HG03520 (cell line): ENCODE measurements at regions not wholly inside any gene's neighbourhood (a gene's known extent, or its start where the extent isn't known, plus 50 kb on each side); places are given as distances from the start of the nearest gene placed in this dataset.

Experiments used
- ATAC-seq: cut with Tn5 transposase; IDR thresholded peaks from one replicate; pipeline ENCODE4 v1.9.1; 2021; ENCODE audit warnings: mild to moderate bottlenecking, moderate library complexity; ENCODE audit not compliant: unreplicated experiment

DNA sequence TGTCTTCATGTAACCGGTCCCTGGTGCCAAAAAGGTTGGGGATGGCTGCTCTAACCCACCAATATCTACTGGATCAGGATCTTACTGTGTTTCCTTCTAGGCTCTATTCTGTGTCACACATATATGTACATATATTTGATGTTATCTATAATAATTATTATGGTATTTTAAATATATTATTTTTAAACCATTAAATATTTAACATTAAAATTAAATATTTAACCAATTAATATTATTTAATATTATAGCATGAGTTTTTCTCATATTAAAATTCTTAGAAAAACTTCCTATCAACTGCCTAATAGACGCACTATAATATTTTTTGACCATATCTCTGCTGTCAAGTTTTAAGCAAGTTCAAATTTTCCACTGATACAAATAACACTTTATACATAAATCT lies 196.9 kb upstream of the PLET1 start:
- ATAC-seq: no peak

DNA sequence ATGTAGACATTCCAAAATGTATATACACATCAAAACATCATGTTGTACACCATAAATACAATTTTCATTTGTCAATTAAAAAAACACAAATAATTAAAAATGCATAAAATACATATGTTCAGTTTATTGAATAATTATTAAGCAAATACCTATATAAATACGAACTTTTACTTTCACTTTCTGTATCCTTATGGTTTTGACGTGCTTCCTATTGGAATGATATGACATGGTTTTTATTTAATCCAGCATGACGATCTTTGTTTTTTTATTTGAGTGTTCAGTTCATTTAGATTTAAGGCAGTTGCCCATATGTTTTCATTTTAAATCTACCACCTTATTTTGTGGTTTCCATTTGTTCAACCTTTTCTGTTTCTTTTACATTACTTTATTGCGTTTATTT lies 198.3 kb upstream of the PLET1 start:
- no peak for ATAC-seq

DNA sequence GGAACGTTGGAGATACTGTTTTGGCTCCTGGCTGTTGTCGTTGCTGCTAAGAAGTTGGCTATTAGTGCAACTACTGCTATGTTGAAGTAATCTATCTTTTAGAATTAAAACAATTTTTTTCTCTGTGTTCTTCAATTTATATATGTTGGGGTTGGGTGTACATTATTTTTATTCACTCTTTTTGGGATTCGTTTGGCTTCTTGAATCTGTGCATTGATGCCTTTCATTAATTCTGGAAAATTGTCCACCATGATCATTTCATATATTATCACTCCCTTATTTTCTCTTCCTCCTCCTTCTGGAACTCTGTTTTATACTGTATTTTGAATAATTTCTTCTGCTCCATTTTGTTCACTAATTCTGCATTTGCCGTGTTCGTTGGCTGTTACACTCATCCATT lies 199.5 kb upstream of the PLET1 start:
- no peak for ATAC-seq

DNA sequence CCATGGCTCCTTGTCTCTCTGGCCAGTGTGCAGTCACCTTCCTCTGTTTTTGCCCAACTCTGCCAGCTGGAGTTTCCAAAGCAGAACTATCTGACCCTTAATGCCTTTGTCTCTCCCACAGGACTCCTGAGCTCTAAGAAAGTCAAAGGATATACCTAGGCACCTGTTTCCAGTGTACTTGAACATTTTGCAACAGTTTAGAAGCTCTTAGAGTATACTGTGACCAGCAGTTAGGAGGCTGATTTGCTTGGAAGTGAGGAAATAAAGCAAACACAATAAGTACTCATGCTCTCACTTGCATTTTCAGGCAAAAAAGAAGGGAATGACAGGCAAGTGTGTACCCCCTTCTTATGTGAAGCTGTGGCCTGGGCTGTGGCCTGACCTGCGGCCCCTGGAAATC lies 204.3 kb upstream of the PLET1 start:
- ATAC-seq: no peak

DNA sequence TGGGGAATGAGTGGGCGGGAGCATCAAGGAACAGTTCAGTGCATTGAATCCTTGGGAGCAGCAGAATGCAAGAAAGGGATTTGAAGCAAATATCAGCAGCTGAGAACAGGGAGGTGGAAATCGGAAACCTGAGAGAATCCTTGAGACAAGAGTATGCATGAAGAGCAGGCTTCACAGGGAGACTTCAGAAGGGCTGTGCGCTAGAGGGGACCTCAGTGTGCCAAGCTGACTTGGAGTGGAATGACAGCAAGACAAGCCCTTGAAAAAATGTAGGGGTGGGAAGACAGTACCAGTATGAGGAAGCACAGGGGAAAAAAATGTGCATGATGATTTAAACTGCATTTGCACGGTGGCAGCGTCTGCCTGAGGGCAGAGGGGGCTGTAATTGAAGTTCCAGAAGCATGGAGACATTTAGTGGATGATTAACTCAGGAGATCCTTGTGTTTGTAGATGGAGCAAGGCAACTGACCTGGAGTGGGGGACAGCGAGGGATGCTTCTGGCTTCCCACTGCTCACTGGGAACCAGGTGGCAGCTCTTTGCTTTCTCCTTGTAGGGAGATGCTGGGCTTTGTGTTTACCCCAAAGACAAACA lies 204.9 kb upstream of the PLET1 start:
- ATAC-seq: no peak

DNA sequence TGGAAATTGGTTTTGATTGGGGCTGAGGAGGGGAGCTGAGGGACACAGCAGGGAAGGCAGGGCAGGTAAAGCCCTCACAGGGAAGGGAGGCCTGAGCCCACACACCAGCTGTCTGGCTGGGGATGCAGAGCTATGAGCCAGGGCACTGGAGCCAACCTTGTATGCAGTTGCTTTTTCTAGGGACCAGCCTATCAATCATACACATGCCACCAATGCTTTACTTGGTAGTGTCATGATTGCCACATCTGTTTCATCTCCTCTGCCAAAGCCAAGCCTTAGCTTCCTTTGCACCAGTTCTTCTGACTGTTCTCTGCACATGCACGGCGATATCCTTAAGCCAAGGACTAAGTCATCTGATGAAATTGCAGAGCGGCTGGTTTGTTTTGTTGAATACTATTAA lies 207.1 kb upstream of the PLET1 start:
- no peak for ATAC-seq

DNA sequence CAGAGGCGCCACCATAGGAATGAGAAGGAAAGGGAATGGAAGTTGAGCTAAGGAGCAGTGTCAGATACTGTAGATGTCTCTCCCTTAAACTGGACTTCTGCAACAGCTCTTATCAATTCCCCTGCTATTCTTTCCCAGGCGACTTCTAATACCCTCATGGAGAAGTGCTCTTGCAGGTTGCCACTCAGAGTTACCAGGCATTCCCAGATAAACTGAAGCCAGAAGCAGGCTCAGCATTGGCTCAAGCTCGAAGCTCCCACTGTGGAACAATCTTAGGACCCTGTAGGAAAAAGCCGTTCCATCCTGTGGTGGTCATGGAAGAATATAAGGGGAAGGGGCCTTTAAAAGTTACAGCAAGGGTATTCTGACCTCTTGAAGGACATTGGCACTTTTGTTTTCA lies 208.7 kb upstream of the PLET1 start:
- no peak for ATAC-seq

DNA sequence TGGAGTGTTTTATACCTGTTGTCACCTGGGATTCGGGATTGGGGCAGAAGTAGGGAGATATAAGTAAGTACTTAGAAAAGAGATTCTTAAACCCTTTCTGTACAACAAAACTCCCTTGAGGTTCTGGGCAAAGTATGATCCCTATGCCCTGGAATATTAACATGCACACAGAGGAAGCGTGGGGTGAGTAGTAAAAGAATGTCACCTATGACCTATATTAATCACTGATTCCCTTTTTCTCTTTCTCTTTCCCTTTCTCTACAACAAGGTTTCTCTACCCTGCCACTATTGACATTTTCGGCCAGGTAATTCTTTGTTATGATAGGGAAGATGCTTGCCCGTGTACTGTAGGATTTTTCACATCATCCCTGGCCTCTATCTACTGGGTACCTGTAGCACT lies 209.7 kb upstream of the PLET1 start:
- ATAC-seq: no peak

DNA sequence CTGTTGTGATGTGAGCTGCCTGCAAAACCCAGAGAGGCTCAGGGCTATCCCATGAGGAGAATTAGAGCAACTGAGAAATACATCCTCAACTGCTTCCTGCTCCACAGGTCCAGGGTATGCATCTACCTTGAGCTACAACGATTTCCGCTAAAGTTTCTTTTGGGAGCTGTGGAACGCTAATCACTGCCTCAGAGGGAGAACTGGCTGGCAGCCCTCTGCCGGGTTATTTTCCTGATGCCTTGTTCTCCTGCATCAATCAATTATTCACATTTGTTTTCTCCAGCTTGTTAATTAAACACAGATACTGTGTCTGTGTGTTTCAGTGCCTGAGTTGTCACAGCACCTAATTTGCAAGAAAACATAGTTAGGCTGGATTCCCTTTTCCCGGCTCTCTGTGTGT lies 211.1 kb upstream of the PLET1 start:
- no peak for ATAC-seq

DNA sequence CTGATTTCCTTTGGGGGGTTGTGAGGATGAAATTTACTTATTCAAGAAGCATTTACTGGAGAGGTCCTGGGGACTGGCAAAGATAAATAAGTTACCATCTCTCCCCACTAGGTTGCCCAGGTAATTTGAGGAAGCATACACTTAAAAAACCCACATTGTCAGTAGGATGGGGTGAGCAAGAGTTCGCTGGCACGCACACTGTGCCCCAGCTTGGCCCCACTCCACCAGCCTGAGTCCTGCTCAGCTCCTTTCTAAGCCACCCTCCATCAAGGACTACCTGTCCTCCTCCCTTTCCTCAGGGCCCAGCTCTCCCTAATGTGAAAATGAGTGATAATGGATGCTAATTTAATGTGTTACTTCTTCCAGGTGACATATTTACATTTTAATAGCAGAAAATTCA lies 216.5 kb upstream of the PLET1 start:
- no peak for ATAC-seq

DNA sequence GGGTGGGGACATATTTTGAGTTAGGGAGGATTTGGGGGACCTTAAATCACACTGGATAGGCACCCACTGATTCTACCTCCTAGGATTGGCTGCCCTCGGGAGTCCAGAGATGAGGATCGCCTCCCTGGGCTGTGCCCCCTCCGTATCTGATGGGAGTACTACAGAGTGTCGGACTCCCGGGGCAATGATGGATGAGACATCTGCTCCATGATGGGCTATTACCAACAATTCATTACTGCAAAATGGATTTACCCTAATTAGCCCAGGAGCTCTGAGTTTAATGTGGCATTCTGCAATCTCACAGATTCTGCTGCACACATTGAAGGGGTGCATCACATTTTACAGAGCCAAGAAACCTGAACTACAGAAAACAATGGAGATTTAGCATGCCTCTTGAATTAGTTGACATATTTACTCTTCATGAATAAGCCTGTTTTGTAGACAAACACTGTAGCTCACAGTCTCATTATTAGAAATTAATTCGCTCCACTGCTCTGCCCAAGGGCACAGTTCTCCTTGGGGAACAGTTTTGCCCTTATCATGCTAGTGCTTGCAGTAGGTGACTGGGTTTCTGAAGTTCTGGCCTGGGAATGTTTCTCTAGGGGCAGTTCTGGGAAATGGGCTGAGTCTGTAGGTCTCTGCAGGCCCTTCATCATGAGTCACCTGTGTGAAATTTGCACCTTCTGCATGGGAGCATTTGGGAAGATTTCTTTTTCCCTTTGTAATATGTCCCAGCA lies 217.1 kb upstream of the PLET1 start:
- no peak for ATAC-seq

DNA sequence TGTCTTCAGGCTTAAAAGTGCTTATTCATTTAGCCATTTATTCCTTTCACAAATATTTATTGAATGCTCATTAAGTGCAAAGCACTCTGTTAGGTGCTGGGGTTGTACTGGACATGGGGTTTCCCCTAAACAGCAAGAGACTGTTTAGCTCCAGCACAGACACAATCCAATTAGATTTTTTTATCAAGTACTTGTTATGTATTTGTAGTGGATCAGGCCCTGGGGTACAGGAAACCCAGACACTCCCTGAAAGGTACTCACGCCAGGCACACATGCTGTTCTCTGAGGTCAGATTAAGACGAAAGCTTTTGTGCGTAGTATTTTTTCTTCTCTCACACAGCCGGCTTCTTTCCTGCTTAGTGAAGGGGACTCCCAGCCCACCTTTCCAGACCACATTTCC lies 218.1 kb upstream of the PLET1 start:
- ATAC-seq: no peak

DNA sequence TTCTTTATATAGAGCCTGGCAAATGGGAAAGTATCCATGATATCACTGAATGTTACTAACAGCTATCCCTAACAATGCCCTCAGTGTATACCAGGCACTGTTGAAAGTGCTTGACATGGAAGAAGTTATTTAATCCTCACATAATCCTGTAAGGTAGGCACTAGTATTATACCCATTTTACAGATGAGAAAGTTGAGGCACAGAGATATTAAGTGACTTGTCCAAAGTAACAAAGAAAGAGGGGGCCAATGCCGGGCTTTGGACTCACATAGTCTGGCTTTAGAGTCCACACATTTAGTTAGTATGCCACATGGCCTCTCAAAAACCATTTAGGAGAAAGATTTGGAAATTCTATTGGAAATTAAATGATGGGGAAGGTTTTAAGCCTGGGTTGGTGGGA lies 220.8 kb upstream of the PLET1 start:
- no peak for ATAC-seq

DNA sequence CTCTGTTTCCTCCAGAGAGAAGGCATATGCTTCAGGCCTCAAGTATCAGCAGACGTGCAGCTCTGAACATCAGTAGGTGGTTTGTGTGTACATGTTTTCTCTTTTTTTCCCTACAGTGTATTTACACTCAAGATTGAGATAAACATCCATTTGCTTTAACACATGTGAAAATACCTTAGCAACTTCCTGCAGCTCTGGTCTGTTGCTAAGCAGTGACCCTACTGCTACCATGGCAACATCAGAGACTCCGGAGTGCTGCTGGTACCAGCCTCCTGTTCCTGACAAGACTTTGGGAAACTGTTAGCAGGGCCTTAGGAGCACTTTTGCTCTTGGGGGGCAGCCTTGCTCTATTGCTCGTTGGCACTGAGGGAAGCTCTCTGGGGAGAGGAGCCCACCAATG lies 221.2 kb upstream of the PLET1 start:
- no peak for ATAC-seq

DNA sequence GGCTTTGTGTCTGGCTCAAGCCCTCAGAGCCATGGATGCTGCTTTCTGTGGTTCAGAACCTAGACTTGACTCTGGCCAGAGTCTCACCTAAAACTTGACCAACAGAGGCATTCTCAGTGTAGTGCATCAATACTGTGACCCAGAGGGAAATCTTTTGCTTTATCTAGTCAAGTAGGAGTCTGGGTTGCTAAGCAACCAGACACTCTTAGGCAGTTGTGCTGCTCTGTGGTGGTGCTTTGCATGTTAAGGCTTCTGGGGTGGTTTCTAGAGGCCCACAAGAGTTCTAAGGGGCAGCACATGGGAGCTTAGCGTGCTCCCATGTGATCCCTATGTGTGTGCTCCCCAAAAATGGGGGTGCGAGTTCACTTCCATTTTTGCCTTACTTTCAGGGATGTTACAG lies 224.6 kb upstream of the PLET1 start:
- peak; percentile 79 for ATAC-seq

DNA sequence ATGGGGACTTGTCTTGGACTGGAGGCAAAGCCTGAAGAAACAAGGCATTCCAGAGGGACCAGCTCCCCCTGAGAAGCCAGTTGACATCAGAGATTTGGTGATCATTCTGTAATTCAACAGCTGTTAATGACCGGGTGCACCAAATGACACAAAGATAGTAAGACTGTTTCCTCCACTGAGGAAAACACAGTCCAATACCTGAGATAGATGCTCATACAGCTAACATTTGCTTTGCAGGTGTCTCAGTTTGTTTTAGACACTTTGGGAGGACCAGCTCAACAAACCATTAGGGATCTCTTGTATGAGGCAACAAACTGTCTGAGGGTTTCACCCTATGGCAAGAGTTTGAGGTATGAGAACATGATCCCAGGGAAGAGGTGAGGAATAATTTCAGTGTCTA lies 237.2 kb upstream of the PLET1 start:
- no peak for ATAC-seq

DNA sequence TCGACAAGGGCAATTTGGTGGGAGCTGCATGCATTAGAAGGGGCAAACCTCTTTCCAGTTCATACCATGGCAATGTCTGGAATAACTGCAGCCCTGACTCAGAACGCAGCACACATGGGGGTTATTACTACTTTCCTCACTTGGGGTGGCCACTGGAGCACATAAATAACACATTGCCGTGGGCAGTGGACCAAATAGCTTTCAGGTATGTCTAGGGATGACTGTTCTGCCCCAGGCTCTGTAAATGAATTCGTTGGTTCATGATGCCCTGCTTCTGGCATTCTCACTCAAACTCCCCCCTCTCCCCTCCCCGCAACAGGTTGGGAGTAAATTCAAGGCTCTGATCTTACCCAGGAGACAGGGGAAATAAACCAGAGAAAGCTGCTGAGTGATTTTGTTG lies 238.0 kb upstream of the PLET1 start:
- ATAC-seq: no peak

DNA sequence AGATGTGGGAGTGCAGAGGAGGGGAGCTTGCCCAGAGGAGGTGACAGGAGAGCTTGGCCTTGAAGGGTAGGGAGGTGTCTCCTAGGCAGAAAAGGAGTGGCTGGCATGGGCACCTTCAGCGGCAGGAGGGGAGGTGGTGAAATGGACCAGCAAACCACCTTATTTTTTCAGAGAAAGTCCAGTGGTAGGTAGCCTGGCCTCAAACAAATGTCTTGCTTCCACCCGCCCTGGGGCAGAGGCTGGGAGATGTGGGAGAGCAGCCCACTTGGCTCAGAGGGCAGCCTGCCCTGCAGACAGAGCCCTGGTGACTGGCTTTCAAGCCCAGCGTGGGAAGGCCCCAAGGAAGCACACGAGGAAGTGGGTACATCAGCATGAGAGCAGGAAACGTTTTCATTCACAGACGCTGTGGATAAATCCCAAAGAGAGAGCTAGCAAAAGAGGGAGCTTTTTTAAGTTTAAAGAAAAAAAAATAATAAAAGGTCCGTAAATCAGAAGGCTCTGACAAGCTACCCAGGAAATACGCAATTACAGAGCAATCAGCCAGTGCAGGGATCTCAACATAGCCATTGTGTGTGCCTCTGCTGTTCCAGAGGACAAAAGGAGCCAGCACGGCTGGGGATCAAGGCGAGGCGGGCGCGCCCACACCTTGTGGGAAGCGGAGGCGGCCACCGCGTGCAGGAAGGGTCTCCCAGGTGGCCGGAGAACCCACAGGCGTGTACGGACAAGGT lies 238.7 kb upstream of the PLET1 start:
- ATAC-seq: no peak

DNA sequence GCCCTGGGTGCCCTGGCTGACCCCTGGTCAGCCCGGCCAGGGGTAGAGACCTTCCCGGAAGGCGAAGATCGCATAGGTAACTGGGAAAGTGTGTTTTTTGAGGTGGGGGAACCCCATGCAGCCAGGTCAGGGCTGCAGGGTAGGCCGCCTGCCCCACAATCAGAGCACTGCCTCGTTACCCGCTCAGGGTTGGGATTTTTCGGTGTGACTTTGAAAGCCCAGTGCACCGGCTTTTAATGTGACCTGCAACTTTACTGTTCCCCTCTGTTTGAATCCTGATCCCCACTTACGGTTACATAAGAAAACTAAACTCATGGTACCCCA lies 239.2 kb upstream of the PLET1 start:
- ATAC-seq: no peak

DNA sequence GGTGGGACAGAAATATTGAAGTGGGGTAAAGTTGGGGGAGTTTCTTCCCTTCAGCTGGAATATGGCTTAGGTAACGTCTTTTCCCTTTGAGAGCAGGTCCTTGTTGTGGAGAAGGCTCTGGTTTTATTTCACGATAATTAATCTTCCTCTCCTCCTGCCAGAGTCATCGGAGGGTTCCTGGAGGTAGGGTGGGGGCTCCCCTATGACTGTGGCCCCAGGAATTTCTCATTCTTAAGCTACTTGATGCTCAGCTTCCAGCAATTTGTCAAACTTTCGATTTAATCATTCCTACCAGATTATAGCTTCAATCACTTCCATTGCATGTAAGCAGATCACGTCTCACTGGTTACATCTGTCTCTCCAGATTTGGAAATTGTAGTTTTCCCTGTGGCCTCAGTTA lies 242.8 kb upstream of the PLET1 start:
- ATAC-seq: no peak

DNA sequence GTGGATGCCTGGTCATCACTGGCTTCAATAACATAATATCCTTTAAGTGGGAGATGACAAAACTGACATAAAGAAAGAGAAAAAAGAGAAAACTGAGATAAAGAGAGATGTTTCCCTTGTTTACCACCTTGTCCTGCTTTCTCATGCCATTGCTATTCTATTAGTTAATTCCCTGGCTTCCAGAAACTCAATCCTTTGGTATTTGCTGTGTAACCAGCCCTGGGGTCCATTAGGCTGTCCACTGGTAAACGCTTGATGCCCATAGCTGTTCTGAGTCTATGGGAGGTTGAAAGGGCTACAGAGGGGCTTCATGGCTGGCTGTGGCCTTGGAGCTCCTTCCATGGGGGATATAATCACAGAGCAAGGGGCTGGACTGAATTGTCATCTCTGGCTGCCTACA lies 243.4 kb upstream of the PLET1 start:
- ATAC-seq: no peak

DNA sequence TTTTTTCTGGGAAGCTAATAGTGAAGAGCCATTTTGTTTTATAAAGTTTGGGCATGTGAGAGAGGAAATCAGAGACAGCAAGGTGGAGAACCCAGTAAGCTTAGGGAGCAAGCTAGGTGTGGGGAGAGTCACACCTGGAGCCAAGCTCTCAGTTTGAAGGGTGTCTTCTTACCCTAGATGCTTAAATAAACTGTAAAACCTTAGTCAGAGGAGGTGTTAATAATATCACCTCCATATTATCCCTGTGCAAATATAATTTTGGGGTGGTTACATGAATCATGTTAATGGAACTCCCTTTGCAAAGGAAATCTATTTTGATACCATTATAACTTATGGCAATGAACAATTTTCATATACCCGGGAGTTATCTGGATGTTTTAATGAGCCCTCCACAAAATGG lies 246.2 kb upstream of the PLET1 start:
- ATAC-seq: no peak

DNA sequence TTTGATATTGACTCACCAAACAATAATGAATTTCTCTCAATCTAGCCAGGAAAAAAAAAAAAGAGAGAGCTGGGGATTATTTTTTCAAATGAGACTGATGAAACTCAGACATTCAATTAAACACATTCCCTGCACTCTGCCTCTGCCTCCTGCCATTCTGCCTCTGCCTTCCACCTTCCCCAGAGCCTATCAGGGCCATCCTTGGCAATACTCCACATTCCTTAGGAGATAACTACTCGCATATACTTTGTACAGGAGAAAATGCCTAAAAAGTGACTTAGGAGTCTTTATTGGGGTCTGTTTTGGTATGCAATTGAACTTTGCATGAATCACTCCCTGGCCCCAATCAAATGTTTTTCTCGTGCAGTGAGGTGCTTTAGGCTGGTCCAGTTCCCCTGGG lies 246.6 kb upstream of the PLET1 start:
- ATAC-seq: no peak
